HUES6 (cell line): ENCODE measurements at regions not wholly inside any gene's neighbourhood (a gene's known extent, or its start where the extent isn't known, plus 50 kb on each side); places are given as distances from the start of the nearest gene placed in this dataset.
"Not testable (repeated sequence)": the region's sequence is repeated elsewhere in the genome, so short reads cannot be mapped to it uniquely, and the experiment has no call there.

ENCODE experiments used
- H3K27ac ChIP-seq: 2 replicates; pipeline ENCODE4 v1.7.0; 2013; ENCODE audit warnings: low read depth, mild to moderate bottlenecking, low read length, inconsistent platforms
- H3K27me3 ChIP-seq: 2 replicates; pipeline ENCODE4 v1.6.1; 2013; ENCODE audit warnings: low read length; ENCODE audit not compliant: control insufficient read depth, insufficient read depth
- H3K36me3 ChIP-seq: 2 replicates; pipeline ENCODE4 v1.6.1; 2013; ENCODE audit warnings: low read length; ENCODE audit not compliant: control insufficient read depth, insufficient read depth
- H3K4me1 ChIP-seq: 2 replicates; pipeline ENCODE4 v1.6.1; 2013; ENCODE audit warnings: low read length; ENCODE audit not compliant: control insufficient read depth, insufficient read depth
- H3K4me3 ChIP-seq: 2 replicates; pipeline ENCODE4 v1.5.1; 2013; ENCODE audit warnings: low read depth, low read length
- H3K9ac ChIP-seq: one replicate; pipeline ENCODE4 v1.6.1; 2013; ENCODE audit warnings: mild to moderate bottlenecking, low read length
- H3K9me3 ChIP-seq: 2 replicates; pipeline ENCODE4 v1.6.1; 2013; ENCODE audit warnings: low read depth, low read length; ENCODE audit not compliant: control insufficient read depth, insufficient read depth

DNA sequence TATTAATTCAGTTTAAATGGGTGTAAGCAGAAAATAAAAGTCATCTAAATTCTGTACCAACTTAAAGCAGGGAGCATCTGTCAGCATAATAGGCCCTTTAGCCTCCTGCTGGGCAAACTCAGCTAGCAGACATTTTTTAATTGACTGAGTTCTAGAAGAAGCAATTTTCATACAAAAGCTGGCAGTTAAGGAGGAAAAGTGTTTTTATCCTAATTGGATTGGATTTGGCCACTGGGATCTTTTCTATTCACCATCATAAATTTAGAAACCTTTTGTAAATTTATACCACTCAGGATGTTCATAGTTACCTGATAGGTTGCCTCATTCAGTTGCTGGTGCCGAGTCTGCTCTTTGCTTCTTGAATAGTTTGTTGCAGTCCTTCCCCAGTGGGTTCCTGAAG, 262.7 kb upstream of the FSIP2 start:
- Histone ChIP-seq H3K4me1 (peaks cover 22% of the 10 kb centered on the region), H3K9me3 (peaks cover 12% of the 10 kb centered on the region), H3K27ac (no peak overlapping the region), H3K36me3 (0 out of 2 replicates have a peak, but pooled peaks cover 3% of the 10 kb centered on the region), H3K9ac (no peak overlapping the region), H3K27me3 (no peaks in the 10 kb centered on the region), H3K4me3 (no peak overlapping the region)

DNA sequence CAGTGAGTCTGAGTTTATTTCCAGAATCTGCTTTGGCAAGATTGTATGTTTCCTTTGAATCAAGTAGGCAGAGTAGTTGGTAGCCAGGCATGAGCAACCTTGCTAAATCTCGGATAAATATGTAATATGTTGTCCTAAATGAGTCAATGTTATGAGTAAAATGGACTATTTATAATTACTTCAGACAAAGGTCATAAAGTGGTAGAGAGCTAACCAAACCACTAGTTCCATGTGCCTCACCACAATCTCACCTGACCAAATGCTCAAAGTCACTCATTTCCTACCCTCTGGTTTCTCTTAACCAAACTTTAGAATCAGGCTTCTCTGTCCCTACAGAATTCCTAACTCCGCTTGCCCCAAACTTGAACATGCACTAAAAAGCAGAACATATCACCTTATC, 261.2 kb upstream of the FSIP2 start:
- H3K4me1 ChIP-seq, result peaks cover 22% of the 10 kb centered on the region
- no peaks in the 10 kb centered on the region for H3K27me3 ChIP-seq
- H3K9ac ChIP-seq, result no peak overlapping the region
- H3K27ac ChIP-seq, result no peak overlapping the region
- peaks cover 12% of the 10 kb centered on the region for H3K9me3 ChIP-seq
- 0 out of 2 replicates have a peak, but pooled peaks cover 3% of the 10 kb centered on the region for H3K36me3 ChIP-seq
- H3K4me3 ChIP-seq, result no peak overlapping the region

DNA sequence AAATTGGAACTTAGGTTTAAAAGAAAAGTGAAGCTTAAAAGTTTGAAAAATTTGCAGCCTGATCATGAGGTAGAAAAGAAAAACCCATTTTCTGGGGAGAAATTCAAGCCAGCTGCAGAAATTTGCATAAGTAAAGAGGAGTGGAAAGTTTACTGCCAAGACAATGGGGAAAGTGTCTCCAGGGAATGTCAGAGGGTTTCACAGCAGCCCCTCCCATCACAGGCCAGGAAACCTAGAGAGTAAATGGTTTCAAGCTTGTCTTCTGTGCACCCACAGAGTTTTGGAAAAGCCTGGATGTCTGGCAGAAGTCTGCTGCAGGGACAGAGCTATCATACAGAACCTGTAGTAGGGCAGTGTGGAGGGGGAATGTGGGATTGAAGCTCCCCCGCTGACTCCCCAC, 254.0 kb upstream of the FSIP2 start:
- Histone ChIP-seq H3K9me3 (peaks cover 12% of the 10 kb centered on the region; the same call in 1 of the 2 replicates), H3K9ac (no peak overlapping the region), H3K27me3 (no peaks in the 10 kb centered on the region), H3K4me3 (no peak overlapping the region), H3K27ac (peak overlapping the region; percentile 29), H3K4me1 (peaks cover 11% of the 10 kb centered on the region), H3K36me3 (peaks cover 6% of the 10 kb centered on the region)

DNA sequence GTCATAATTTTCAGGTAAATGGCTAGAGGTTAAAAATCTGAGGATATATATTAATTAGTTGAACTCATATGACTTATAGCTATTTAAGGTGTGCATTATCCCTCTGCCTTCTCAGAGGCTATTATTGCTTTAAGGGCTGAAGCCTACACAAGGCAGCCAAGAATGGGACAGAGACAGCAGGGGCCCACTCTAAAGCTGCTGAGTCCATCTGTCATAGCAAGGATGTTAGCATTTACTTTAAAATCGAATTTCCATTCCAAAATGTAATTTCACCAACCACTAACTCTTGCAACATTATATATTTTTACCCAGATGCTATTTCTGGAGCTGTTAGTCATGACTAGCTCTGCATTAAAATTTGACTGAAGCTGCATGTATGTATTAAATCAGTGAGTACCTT, 236.3 kb upstream of the FSIP2 start:
- Histone ChIP-seq H3K27me3 (no peaks in the 10 kb centered on the region), H3K27ac (no peak overlapping the region), H3K4me1 (no peaks in the 10 kb centered on the region), H3K9me3 (peaks cover 8% of the 10 kb centered on the region), H3K9ac (no peak overlapping the region), H3K36me3 (peaks cover 13% of the 10 kb centered on the region), H3K4me3 (no peak overlapping the region)

DNA sequence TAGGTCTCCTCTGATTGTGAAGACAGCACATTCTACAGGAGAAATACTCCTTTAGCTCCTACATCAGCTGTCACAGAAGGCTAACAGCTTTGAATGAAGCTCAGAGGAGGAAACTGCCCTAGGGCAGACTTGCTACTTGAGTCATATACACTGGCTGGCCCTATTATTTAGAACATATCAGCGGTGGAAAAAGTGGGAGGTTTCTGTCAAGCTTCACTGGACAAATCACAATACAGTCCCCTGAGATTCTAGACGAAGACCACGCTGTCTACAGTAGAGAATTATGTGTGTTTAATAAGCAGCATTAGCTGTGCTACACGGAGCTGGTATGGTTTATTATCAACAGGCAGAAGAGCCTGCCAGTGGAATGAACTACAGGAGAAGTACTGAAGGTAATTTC, 230.9 kb upstream of the FSIP2 start:
- no peak overlapping the region for H3K4me3 ChIP-seq
- H3K9me3 ChIP-seq, result peaks cover 29% of the 10 kb centered on the region
- H3K9ac ChIP-seq, result no peak overlapping the region
- H3K27ac ChIP-seq, result no peak overlapping the region
- H3K27me3 ChIP-seq, result no peaks in the 10 kb centered on the region
- peaks cover 16% of the 10 kb centered on the region for H3K36me3 ChIP-seq
- no peaks in the 10 kb centered on the region for H3K4me1 ChIP-seq

DNA sequence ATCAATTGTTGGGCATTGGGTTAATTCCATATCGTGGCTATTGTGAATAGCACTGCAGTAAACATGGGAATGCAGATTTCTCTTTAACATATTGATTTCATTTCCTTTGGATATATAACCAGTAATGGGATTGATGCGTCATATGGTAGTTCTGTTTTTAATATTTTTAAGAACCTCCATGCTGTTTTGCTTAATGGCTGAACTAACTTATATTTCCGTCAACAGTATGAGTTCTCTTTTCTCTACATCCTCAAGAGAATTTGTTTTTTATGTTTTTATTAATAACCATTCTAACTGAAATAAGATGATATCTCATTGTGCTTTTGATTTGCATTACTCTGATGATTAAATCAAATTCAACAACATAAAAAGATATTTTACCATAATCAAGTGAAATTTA, 228.5 kb upstream of the FSIP2 start:
- Histone ChIP-seq H3K9me3 (peaks cover 21% of the 10 kb centered on the region), H3K27ac (no peak overlapping the region), H3K4me3 (no peak overlapping the region), H3K4me1 (no peaks in the 10 kb centered on the region), H3K36me3 (peaks cover 3% of the 10 kb centered on the region; the same call in 1 of the 2 replicates), H3K27me3 (no peaks in the 10 kb centered on the region), H3K9ac (no peak overlapping the region)

DNA sequence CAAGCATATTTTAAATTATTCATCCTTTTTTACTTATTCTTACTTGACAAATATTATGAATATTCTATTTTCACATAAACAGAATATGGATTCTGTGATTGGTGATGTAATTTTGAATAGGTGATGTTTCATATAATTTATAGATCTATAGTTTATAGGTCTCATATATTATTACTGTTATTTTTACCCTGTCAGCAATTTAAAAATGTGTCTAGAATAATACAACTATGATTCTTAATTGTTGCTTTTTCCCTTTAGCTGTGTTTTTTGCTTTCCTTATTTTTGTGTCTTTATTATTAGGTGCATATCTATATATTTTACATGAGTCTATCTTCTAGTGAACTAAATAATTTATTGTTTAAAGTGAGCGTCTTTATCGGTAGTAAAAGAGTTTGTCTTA, 226.7 kb upstream of the FSIP2 start:
- Histone ChIP-seq H3K27ac (no peak overlapping the region), H3K27me3 (no peaks in the 10 kb centered on the region), H3K36me3 (peaks cover 5% of the 10 kb centered on the region; the same call in 1 of the 2 replicates), H3K9ac (no peak overlapping the region), H3K4me3 (no peak overlapping the region), H3K9me3 (peaks cover 30% of the 10 kb centered on the region), H3K4me1 (no peaks in the 10 kb centered on the region)

DNA sequence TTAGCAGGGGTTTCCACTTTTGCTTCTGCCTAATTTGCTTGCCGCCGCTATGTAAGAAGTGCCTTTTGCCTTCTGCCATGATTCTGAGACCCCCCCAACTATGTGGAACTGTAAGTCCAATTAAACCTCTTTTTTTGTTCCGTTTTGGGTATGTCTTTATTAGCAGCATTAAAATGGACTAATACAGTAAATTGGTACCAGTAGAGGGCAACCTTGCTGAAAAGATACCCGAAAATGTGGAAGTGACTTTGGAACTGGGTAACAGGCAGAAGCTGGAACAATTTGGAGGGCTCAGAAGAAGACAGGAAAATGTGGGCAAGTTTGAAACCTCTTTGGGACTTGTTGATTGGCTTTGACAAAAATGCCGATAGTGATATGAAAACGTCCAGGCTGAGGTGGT, 216.1 kb upstream of the FSIP2 start:
- Histone ChIP-seq H3K4me1 (no peaks in the 10 kb centered on the region), H3K4me3 (no peak overlapping the region)

DNA sequence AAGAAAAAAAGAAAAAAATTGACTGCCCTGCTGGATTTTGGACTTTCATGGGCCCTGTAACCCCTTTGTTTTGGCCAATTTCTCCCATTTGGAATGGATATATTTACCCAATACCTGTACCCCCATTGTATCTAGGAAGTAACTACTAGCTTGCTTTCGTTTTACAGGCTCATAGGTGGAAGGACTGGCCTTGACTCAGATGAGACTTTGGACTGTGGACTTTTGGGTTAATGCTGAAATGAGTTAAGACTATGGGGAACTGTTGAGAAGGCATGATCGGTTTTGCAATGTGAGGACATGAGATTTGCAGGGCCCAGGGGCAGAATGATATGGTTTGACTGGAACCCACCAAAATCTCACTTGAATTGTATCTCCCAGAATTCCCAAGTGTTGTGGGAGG, 214.4 kb upstream of the FSIP2 start:
- not testable (repeated sequence) for H3K9ac ChIP-seq, H3K27ac ChIP-seq, H3K4me3 ChIP-seq, H3K4me1 ChIP-seq, H3K36me3 ChIP-seq, H3K9me3 ChIP-seq, H3K27me3 ChIP-seq

More for the DNA sequence above, 216.1 kb upstream of the FSIP2 start:
- H3K27ac ChIP-seq, result no peak overlapping the region
- H3K9me3 ChIP-seq, result peaks cover 3% of the 10 kb centered on the region; the same call in 1 of the 2 replicates
- no peaks in the 10 kb centered on the region for H3K27me3 ChIP-seq
- H3K36me3 ChIP-seq, result no peaks in the 10 kb centered on the region; the same call in 1 of the 2 replicates
- no peak overlapping the region for H3K9ac ChIP-seq

DNA sequence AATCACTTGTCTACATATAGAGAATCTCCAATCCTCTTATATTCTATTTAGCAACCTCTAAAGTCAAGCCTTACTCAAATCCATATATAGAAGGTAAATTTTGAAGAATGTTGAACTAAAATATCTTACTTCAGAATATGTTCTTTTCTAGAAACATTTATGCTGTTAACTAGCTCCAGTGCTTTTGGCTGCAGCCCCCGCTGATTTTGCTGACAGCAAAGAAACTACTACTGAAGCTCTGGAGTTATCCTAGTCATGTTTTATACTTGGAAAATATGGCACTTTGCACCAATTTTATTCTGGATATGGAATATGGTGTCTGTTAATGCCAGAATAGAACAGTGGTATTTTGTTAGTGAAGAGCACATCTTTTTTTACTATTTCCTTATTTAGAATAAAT, 212.4 kb upstream of the FSIP2 start:
- H3K9ac ChIP-seq, result no peak overlapping the region
- peaks cover 3% of the 10 kb centered on the region; the same call in 1 of the 2 replicates for H3K9me3 ChIP-seq
- H3K4me3 ChIP-seq, result no peak overlapping the region
- no peaks in the 10 kb centered on the region; the same call in 1 of the 2 replicates for H3K36me3 ChIP-seq
- H3K4me1 ChIP-seq, result no peaks in the 10 kb centered on the region; the same call in 1 of the 2 replicates
- H3K27me3 ChIP-seq, result no peaks in the 10 kb centered on the region
- no peak overlapping the region for H3K27ac ChIP-seq

DNA sequence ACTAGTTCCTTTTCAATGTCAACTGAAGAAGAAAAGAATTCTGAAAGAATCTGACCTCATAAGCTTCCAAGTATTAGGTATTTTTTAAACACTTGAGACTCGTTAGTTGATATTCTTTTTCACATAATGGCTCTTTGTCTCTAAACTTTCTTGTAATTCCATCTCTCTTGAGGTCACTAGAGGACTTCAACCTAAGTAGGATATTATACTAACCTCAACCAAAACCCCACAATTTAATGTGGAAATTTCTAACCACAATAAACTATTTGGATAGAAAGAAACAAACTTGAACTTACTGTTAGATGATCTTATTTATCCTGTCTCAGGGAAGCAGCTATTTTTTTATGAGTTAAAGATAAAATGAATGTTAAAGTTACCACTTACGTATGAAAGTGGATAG, 206.9 kb upstream of the FSIP2 start:
- H3K27me3 ChIP-seq, result no peaks in the 10 kb centered on the region
- no peaks in the 10 kb centered on the region for H3K9me3 ChIP-seq
- no peak overlapping the region for H3K9ac ChIP-seq
- no peak overlapping the region for H3K4me3 ChIP-seq
- no peaks in the 10 kb centered on the region for H3K36me3 ChIP-seq
- H3K27ac ChIP-seq, result no peak overlapping the region
- no peaks in the 10 kb centered on the region; the same call in 1 of the 2 replicates for H3K4me1 ChIP-seq

DNA sequence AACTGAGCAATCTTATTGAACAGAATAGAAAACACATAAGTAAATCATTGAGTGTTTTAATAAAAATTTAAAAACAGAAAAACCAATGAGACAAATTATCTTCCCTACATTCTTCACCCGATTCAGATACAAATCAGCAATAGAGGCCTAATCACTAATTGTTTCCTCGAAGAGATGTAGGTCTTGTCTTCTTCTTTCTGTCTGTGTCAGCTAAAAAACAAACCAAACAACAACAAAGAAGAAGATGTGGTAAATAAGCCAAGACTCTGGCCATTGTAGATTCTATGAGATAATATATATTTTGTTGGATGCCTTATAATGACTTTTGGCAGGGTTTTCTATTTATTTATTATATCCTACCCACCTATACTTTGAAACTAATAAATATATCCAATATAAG, 200.9 kb upstream of the FSIP2 start:
- no peak overlapping the region; the same call in 1 of the 2 replicates for H3K27ac ChIP-seq
- H3K4me3 ChIP-seq, result no peak overlapping the region
- no peaks in the 10 kb centered on the region for H3K27me3 ChIP-seq
- H3K9me3 ChIP-seq, result no peaks in the 10 kb centered on the region
- H3K9ac ChIP-seq, result no peak overlapping the region
- H3K36me3 ChIP-seq, result no peaks in the 10 kb centered on the region
- peaks cover 19% of the 10 kb centered on the region; the same call in 1 of the 2 replicates for H3K4me1 ChIP-seq
